Spleen (tissue), 7 donors: ENCODE measurements at regions not wholly inside any gene's neighbourhood (a gene's known extent, or its start where the extent isn't known, plus 50 kb on each side); places are given as distances from the start of the nearest gene placed in this dataset.

Experiments
- POLR2AphosphoS5 ChIP-seq, 3 donors: sonication (generic); formaldehyde crosslinking; IDR thresholded peaks; one replicate each; pipeline ENCODE4 v1.5.1; 2017; ENCODE audit warnings: antibody characterized with exemption in 3 of 3
- TF ChIP-seq, protein P1 (sequence below), 11 experiments: fragments of 200-600 bp in 7 of 11; fragments of 450-650 bp in 4 of 11; sonication (generic) in 4 of 11; IDR thresholded peaks in 8 of 11; conservative IDR thresholded peaks in 3 of 11; 1 replicate in 7 of 11; 2 replicates in 4 of 11; pipeline versions ENCODE4 v1.4.0 to v1.8.0; 2016 to 2021; ENCODE audit warnings: antibody characterized with exemption in 11 of 11, inconsistent platforms in 4 of 11, mild to moderate bottlenecking in 1 of 11
- donor health status: DM: no; HTN: no; CAD: no; lungs with moderate emphysema.
- donor health status: DM: no; HTN: no; CAD: no.
- donor health status: DM: no; HTN: no; CAD: no.

DNA sequence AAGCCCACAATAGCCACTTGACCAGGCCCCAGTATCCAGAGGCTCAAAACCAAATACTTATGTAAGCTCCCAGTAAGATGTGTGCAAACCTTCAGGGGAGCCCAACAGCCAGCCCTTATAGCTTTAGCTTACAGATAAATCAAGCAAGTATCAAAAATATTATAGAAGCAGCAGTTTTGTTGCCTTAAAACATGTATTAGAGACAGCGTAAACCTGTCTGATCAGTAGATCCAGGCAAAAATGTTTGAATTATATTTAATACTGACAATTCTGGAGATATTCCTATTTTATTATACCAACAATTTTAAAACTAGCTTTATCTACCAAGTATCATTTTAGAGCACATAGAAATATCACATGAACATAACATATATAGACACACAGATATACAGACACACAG lies 365.6 kb upstream of the KLF4 start:
- no peak for TF ChIP-seq POLR2AphosphoS5 (IDR thresholded peaks at IDR 0.05)
- TF ChIP-seq, protein P1, sequence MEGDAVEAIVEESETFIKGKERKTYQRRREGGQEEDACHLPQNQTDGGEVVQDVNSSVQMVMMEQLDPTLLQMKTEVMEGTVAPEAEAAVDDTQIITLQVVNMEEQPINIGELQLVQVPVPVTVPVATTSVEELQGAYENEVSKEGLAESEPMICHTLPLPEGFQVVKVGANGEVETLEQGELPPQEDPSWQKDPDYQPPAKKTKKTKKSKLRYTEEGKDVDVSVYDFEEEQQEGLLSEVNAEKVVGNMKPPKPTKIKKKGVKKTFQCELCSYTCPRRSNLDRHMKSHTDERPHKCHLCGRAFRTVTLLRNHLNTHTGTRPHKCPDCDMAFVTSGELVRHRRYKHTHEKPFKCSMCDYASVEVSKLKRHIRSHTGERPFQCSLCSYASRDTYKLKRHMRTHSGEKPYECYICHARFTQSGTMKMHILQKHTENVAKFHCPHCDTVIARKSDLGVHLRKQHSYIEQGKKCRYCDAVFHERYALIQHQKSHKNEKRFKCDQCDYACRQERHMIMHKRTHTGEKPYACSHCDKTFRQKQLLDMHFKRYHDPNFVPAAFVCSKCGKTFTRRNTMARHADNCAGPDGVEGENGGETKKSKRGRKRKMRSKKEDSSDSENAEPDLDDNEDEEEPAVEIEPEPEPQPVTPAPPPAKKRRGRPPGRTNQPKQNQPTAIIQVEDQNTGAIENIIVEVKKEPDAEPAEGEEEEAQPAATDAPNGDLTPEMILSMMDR (IDR thresholded peaks at IDR 0.05 in 8 of 11, conservative IDR thresholded peaks at IDR 0.05 in 3 of 11): no peak
